ENCODE measurements at regions not wholly inside any gene's neighbourhood (a gene's known extent, or its start where the extent isn't known, plus 50 kb on each side); places are given as distances from the start of the nearest gene placed in this dataset.

GRCh38 chr10:28922127-28922526 is 244.8 kb downstream of the BAMBI start:
- TF ChIP-seq CTCF (IDR thresholded peaks at IDR 0.05; ENCODE audit: insufficient read depth, low read depth, low read length) (no peak), EZH2 (IDR thresholded peaks at IDR 0.05; ENCODE audit: insufficient read depth, low read length) (no peak)
